GM18508 (cell line): ENCODE measurements at regions not wholly inside any gene's neighbourhood (a gene's known extent, or its start where the extent isn't known, plus 50 kb on each side); places are given as distances from the start of the nearest gene placed in this dataset.

Source experiments
- ATAC-seq: cut with Tn5 transposase; IDR thresholded peaks from one replicate; pipeline ENCODE4 v1.9.1; 2021; ENCODE audit warnings: moderate number of reproducible peaks; ENCODE audit not compliant: insufficient read depth, unreplicated experiment

DNA sequence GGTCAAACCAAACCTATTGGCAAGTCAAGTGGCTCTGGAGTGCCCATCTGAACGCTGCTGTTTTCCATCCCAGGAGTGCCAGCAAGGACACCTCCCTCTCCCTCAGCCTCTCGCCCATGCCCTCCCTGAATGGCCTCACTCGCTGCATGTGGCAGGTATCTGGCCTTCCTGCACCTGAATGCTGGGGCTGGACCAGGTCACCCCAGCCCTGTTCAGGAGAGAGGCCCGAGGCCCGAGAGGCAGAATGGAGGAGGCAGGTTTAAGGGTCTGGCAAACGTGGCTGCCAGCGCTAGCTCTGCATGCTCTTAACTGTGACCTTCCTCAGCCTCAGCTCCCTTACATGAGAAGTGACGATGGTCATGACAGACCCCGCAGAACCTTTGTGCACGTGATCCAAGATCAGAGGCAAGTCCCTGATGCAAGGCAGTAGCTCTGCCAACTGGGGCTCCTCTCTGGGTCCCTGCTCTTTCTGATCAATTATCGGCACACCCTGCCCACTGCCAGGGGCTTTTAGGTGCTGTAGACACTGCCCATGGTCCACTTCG lies 295.7 kb upstream of the ZMIZ1 start:
- no peak for ATAC-seq

DNA sequence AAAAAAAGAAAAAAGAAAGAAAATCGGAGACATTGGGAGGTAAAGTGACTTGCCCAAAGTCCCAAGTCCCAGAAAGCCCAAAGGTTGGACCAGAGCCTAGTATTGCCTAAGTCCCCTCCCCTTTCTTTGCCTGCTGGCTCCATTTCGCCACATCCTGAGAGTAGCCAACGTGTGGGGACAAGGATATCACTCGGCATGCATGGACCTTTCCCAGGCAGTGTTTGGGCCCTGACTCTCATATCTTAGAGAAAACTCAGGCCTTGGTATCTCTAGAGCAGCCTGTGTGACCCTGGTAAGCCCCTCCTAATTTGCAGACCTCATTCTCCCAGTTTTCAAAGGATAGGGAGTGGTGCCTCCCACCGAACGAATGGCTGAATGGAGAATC lies 294.2 kb upstream of the ZMIZ1 start:
- ATAC-seq = no peak

GRCh38 chr10:78774999-78775711 lies 293.6 kb upstream of the ZMIZ1 start:
- ATAC-seq = no peak

DNA sequence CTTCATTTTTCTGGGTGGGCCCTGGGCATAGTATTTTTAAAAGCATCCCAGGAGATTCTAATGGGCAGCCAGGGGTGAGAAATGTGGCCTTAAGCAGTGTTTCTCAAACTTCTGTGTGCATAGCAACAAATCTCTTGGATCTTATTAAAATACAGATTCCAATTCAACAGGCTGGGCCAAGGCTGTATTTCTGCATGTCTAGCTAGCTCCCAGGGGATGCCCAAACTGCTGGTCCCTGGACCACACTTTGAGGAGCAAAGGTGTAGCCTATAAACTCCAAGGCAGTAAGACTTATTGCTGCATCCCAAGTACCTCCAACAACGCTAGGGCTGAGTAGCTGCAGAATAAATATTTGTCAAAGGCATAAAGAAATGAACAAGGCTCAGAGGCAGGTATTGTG lies 292.9 kb upstream of the ZMIZ1 start:
- no peak for ATAC-seq

DNA sequence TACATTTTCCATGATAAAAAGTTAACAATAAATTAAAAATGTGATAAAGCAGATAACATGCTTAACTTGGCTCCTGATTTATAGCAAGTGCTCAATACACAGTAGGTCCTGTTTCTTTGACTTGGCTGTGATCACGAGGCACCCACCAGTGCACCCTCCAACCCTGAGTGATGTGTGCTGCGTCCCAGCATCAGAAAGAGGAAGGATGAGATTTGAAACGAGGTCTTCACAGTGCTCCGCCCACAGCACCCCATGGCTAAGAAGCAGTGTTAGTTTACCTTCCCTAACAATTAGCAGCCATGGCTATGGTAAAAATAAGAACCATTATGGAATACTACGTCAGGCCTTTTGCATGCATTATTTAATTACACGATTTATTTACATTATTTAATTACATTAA lies 292.0 kb upstream of the ZMIZ1 start:
- no peak for ATAC-seq

GRCh38 chr10:78777466-78777865 lies 291.3 kb upstream of the ZMIZ1 start:
- no peak for ATAC-seq

DNA sequence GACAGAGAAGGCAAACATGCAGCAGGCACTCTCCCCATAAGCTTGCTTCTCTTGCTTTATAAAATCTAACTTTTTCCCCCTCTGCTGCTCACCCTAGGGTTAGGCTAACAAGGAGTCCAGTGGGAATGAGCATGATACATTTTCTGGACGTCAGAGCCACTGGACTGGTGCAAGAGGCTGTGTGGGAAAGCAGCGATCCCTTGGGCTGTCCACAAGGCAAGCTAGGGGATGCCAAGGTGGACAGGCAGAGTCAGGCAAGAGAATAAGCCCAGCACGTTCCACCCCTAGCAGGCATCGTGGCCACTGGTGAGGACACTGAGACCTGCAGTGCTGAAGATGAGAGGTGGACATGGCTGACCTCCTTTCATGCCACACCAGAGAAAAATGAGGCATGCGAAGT lies 290.9 kb upstream of the ZMIZ1 start:
- ATAC-seq = no peak

DNA sequence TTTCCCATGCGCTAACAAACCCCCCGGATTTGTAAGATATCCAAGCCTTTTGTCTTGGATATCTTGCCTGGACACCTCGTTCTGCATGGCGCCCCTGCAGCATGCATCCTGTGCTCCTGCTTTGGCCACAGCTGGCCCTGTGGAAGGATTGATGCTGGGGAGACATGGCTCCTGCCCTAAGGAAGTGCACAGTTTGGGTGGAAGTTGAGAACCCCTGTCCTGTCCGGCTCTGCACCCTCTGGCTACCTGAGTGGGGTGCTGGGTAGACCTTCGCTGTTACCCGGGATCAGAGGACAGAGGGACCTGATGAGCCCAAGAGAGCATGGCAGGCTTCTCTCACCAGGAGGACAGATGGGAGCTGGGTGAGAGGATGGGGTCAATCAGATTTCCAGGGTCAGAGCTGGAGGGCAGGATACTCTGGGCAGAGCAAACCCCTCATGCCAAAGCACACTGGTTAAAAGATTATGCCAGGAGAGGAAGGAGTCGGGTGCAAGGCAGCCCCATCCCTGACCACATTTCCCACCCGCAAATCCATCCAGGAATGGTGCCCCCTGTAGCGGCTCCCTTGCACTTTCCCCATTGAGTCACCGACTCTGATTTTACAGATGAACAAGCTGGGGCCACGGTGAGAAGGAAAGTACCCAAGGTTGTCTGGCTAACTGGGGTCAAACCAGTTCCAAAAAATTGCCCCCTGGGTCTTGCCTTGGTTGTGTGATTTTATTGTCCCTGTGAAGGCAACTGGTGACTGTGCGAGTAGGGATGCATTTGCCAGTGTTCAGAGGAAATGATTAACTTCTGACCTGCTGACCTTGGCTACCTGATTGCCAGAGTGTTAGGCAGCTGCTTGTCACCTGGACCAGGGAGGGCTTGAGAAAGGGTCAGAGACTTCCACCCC lies 290.1 kb upstream of the ZMIZ1 start:
- ATAC-seq = no peak

- no peak for ATAC-seq
These were observed 289.3 kb upstream of the ZMIZ1 start for GRCh38 chr10:78779339-78779955.

- no peak for ATAC-seq
These were observed 288.2 kb upstream of the ZMIZ1 start for GRCh38 chr10:78780551-78780961.

DNA sequence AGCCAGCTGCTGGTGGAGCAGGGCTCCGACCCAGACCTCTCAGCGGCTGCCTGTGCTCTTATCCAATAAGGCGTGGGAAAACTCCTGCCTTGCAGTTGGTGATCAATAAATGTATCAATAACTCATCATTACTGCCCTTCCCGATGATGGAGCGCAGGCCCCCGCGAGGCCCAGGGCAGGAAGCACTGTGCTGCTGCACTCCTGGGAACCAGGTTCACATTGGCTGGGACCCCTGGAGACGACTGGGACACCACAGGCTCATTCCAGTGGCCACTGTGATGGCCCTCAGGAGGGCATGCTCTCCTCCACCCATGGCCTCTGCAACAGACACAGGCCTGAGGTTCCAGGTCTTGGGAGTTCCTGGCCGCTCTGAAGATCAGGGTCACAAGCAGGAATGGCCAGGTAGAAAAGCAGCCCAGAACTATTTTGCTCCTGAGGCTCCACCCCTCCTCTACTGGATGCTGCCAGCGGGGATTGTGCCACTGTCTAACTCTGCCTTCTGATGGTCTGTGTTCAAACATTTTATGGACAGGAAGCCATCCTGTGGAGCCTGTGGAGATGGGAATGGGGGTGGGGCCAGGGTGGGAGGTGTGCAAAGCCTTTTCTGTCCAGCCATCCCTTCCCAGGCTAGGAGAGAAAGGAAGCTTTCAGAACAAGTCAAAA lies 287.4 kb upstream of the ZMIZ1 start:
- no peak for ATAC-seq

DNA sequence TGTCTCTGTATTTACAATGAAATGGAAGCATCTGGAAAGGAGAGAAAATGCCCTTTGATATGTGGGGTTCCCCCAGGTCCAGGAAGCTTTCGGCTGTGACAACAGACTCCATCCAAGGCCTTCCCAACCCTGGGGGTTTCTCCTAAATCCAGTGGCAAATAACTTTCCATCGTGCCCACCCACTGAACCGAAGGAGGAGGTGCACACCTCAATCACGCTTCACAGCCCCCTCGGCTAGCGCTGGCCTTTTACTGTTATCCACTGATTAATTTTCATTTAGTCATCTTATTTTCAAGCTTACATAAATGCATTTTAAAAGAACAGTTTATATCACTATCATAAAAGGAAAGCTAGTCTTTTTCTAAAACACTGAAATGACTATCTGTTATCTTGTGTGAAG lies 286.8 kb upstream of the ZMIZ1 start:
- ATAC-seq = no peak

- ATAC-seq = no peak
These were observed 286.3 kb upstream of the ZMIZ1 start for GRCh38 chr10:78782441-78782840.

DNA sequence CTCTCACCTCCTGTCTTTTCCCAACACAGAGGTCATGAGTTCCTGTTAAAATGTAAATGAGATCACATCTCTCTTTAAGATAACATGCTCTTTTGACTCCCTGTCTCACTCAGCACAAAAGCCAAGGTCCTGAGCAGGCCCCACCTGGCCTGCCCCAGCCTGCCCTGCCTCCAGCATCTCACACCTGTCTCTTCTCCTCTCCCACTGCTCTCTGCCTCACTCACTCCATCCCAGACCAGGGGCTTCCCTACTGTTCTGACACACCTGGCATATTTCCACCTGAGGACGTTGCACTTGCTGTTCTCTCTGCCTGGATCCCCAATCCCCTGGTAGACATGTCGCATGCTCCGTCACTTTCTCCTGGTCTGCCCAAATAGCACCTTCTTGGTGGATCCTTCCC lies 285.0 kb upstream of the ZMIZ1 start:
- no peak for ATAC-seq

- no peak for ATAC-seq
These were observed 284.2 kb upstream of the ZMIZ1 start for GRCh38 chr10:78784546-78784945.

GRCh38 chr10:78785066-78785465 lies 283.7 kb upstream of the ZMIZ1 start:
- no peak for ATAC-seq

GRCh38 chr10:78785991-78786390 lies 282.8 kb upstream of the ZMIZ1 start:
- ATAC-seq = no peak

DNA sequence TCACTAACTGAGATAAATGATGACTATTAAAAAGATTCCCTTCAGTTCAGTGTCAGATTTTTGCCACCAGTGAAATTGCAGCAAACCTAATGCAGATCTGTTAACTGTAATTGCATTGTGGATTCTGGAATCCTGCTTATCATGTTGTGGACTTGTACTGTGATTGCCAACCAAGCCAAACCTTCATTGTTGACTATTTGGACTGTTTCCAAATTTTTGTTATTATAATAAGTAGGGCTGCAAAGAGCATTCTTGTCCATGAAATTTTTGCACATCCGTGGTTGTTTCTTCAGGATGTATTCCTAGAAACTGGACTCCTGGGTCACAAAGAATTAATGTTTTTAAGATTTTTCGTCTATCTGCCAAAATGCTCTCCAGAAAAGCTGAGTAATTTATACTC lies 281.6 kb upstream of the ZMIZ1 start:
- ATAC-seq = no peak

- no peak for ATAC-seq
These were observed 273.9 kb upstream of the ZMIZ1 start for GRCh38 chr10:78794736-78795455.
